DND-41 (cell line): ENCODE measurements at regions not wholly inside any gene's neighbourhood (a gene's known extent, or its start where the extent isn't known, plus 50 kb on each side); places are given as distances from the start of the nearest gene placed in this dataset.

Experiments
- ATAC-seq: fragments of 200-7000 bp; cut with Tn5 transposase; 3 replicates; pipeline ENCODE4 v1.9.1; 2021; ENCODE audit warnings: low read depth; ENCODE audit not compliant: insufficient read depth
- DNase-seq: peaks from one replicate; pipeline ENCODE4 v3.0.0-alpha.2; 2020
- H2AFZ ChIP-seq: 2 replicates; pipeline ENCODE4 v1.6.0; 2012; ENCODE audit warnings: low read depth, low read length
- H3K27ac ChIP-seq: 2 replicates; pipeline ENCODE4 v1.5.1; 2012; ENCODE audit warnings: low read length, inconsistent platforms
- H3K27me3 ChIP-seq: fragments of 200-600 bp; sonication (generic); 2 replicates; pipeline ENCODE4 v1.6.0; 2012; ENCODE audit warnings: low read length, mild to moderate bottlenecking, inconsistent platforms; ENCODE audit not compliant: insufficient read depth, poor library complexity
- H3K36me3 ChIP-seq: 2 replicates; pipeline ENCODE4 v1.5.1; 2012; ENCODE audit warnings: low read length, inconsistent platforms; ENCODE audit not compliant: insufficient read depth
- H3K4me1 ChIP-seq: 2 replicates; pipeline ENCODE4 v1.5.1; 2012; ENCODE audit warnings: mild to moderate bottlenecking, low read length; ENCODE audit not compliant: insufficient read depth
- H3K4me2 ChIP-seq: 2 replicates; pipeline ENCODE4 v1.6.0; 2012; ENCODE audit warnings: mild to moderate bottlenecking, moderate library complexity, low read length, inconsistent platforms; ENCODE audit not compliant: insufficient read depth
- H3K4me3 ChIP-seq, 2 experiments: fragments of 200-600 bp in 1 of 2; shearing (Covaris generic) in 1 of 2; 2 replicates each; pipeline ENCODE4 v1.5.1; 2012 to 2016; ENCODE audit warnings: inconsistent platforms in 2 of 2, low read length in 2 of 2, mild to moderate bottlenecking in 2 of 2, low read depth in 1 of 2, moderate library complexity in 1 of 2
- H3K79me2 ChIP-seq: 2 replicates; pipeline ENCODE4 v1.6.0; 2012; ENCODE audit warnings: low read length, inconsistent platforms; ENCODE audit not compliant: insufficient read depth
- H3K9ac ChIP-seq: 2 replicates; pipeline ENCODE4 v1.6.0; 2012; ENCODE audit warnings: low read depth, mild to moderate bottlenecking, inconsistent platforms, low read length, moderate library complexity
- H3K9me3 ChIP-seq: 2 replicates; pipeline ENCODE4 v1.5.1; 2012; ENCODE audit warnings: low read length, moderate library complexity, mild to moderate bottlenecking, inconsistent platforms; ENCODE audit not compliant: insufficient read depth, severe bottlenecking
- H4K20me1 ChIP-seq: 2 replicates; pipeline ENCODE4 v1.6.0; 2012; ENCODE audit warnings: low read length; ENCODE audit not compliant: insufficient read depth
- EZH2 ChIP-seq: IDR thresholded peaks from 3 replicates; pipeline ENCODE4 v1.6.1; 2012; ENCODE audit warnings: borderline replicate concordance, low read depth, mild to moderate bottlenecking, moderate library complexity, low read length, inconsistent platforms; ENCODE audit not compliant: severe bottlenecking
- TF ChIP-seq, protein P1 (sequence below): IDR thresholded peaks from 2 replicates; pipeline ENCODE4 v1.5.1; 2012; ENCODE audit warnings: borderline replicate concordance, low read length, moderate library complexity, mild to moderate bottlenecking; ENCODE audit not compliant: poor library complexity, severe bottlenecking; ENCODE audit errors: extremely low read depth

DNA sequence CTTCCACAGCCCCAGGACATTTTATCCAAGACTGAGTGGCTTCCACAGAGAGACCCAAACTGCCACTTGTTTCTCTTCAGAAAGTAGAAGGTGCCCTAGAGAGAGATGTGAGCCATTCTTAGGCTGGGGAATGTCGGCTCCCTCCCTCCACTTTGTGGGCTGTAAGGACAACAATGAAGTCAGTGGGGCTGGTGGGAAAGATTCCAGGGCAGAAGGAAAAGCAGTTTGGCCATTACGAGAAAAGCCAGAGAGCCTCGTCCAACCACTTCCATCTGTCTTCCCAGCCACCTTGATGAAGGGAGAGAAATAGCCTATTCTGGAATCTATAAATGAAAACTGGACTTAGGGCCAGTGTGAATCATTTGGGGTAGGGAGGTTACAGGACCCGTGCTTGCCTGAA, 382.5 kb downstream of the NXPE2 start:
- no peaks in the 10 kb centered on the region for H3K79me2 ChIP-seq
- ATAC-seq (no peak), DNase-seq (no peak)
- H3K4me2 ChIP-seq = no peak overlapping the region
- TF ChIP-seq, protein P1, sequence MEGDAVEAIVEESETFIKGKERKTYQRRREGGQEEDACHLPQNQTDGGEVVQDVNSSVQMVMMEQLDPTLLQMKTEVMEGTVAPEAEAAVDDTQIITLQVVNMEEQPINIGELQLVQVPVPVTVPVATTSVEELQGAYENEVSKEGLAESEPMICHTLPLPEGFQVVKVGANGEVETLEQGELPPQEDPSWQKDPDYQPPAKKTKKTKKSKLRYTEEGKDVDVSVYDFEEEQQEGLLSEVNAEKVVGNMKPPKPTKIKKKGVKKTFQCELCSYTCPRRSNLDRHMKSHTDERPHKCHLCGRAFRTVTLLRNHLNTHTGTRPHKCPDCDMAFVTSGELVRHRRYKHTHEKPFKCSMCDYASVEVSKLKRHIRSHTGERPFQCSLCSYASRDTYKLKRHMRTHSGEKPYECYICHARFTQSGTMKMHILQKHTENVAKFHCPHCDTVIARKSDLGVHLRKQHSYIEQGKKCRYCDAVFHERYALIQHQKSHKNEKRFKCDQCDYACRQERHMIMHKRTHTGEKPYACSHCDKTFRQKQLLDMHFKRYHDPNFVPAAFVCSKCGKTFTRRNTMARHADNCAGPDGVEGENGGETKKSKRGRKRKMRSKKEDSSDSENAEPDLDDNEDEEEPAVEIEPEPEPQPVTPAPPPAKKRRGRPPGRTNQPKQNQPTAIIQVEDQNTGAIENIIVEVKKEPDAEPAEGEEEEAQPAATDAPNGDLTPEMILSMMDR = no peak
- no peak for TF ChIP-seq EZH2
- no peaks in the 10 kb centered on the region for H3K36me3 ChIP-seq
- no peak overlapping the region for H2AFZ ChIP-seq
- no peak overlapping the region for H3K27ac ChIP-seq
- peaks cover 4% of the 10 kb centered on the region for H3K9me3 ChIP-seq
- no peaks in the 10 kb centered on the region for H4K20me1 ChIP-seq
- no peak overlapping the region for H3K4me3 ChIP-seq
- H3K4me1 ChIP-seq = no peaks in the 10 kb centered on the region
- H3K27me3 ChIP-seq = no peaks in the 10 kb centered on the region
- H3K9ac ChIP-seq = no peak overlapping the region

DNA sequence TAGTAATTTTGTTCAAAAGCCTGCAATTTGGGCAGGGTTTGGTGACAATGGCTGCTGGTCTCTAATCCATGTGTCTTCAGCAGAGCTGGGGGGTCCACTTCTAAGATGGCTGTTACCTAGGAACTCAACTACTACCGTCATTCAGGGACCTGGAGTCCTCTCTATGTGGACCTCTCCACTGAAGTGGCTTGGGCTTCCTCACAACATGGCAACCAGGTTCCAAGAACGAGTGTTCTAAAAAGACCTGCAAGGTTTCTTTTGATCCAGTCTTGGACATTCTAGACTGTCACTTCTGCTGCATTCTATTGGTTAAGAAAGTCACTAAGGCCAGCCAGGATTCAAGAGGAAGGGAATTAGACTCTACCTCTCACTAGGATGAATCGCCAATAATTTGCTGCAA, 387.0 kb downstream of the NXPE2 start:
- no peaks in the 10 kb centered on the region for H3K9me3 ChIP-seq
- no peak overlapping the region for H3K27ac ChIP-seq
- H4K20me1 ChIP-seq = no peaks in the 10 kb centered on the region
- no peak overlapping the region for H3K4me2 ChIP-seq
- H3K4me3 ChIP-seq = no peak overlapping the region
- H3K4me1 ChIP-seq = no peaks in the 10 kb centered on the region
- no peak for ATAC-seq
- no peaks in the 10 kb centered on the region for H3K27me3 ChIP-seq
- no peaks in the 10 kb centered on the region for H3K79me2 ChIP-seq
- TF ChIP-seq EZH2 = no peak
- TF ChIP-seq, protein P1 = no peak
- no peak overlapping the region for H3K9ac ChIP-seq
- H2AFZ ChIP-seq = no peak overlapping the region
- no peaks in the 10 kb centered on the region for H3K36me3 ChIP-seq
- DNase-seq = no peak

DNA sequence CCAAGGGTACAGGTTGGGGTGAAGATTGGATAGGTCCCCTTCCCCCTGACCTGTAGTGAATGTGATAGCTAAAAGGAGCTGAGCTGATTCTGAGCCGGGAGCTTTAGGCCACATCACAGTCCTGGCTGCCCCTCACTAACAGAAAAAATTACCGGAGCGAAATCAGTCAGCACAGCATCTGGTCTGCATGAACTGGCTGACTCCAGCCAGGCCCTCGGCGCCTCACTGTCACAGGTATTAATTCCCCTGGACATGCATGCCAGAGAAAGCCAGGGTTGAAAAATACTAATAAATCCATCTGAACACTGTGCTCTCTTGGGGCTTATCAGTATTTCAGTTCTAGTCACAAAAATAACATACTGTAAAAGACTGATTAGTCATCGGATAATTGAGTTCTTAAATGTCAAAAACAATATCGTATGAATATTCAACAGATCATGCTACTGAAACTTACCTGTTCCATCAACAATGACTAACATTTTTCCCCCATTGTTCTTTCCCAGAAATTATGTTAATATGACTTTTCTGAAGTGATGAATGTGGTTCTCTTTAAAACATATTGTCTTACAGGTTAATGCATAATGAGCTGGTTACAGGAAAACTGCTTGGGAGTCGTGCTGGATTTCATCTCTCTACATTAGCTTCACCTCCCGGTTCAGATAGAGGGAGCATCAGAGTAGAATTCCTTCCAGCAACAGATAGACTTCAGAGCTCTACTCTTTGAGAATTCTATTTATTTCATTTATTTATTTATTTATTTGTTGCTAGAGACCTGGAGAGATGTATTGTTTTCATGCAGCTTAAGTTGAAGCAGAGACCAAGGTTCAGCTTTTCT, 387.7 kb downstream of the NXPE2 start:
- no peak overlapping the region for H3K4me3 ChIP-seq
- H3K4me1 ChIP-seq = no peaks in the 10 kb centered on the region
- no peak for TF ChIP-seq EZH2
- TF ChIP-seq, protein P1 = no peak
- H4K20me1 ChIP-seq = no peaks in the 10 kb centered on the region
- H3K27ac ChIP-seq = no peak overlapping the region
- no peak overlapping the region for H3K4me2 ChIP-seq
- no peak for ATAC-seq
- H3K27me3 ChIP-seq = no peaks in the 10 kb centered on the region
- no peak overlapping the region for H2AFZ ChIP-seq
- no peak overlapping the region for H3K9ac ChIP-seq
- H3K79me2 ChIP-seq = no peaks in the 10 kb centered on the region
- H3K36me3 ChIP-seq = no peaks in the 10 kb centered on the region
- DNase-seq = no peak
- no peaks in the 10 kb centered on the region for H3K9me3 ChIP-seq
